IMR-90 (cell line): ENCODE measurements at regions not wholly inside any gene's neighbourhood (a gene's known extent, or its start where the extent isn't known, plus 50 kb on each side); places are given as distances from the start of the nearest gene placed in this dataset.

Experiments
- ATAC-seq: fragments of 200-7000 bp; cut with Tn5 transposase; 2 replicates; pipeline ENCODE4 v1.9.1; 2020; ENCODE audit warnings: low read depth, mild to moderate bottlenecking, moderate library complexity
- BruUV-seq: library from RNA; stranded (reverse); fragments of 400-500 nt; replicated peaks from 2 replicates; lab custom pipeline; 2021; lab: Mats Ljungman, UMichigan
- CTCF ChIA-PET: fragments of 300-600 bp; formaldehyde crosslinking; extraction: SDS; loops from one replicate; lab custom pipeline; 2021; ENCODE audit warnings: antibody characterized with exemption; lab: Yijun Ruan, JAX
- POLR2A ChIA-PET: fragments of 300-600 bp; sonication (Branson Sonifier 250); formaldehyde crosslinking; loops from one replicate; lab custom pipeline; 2022; ENCODE audit warnings: antibody characterized with exemption; ENCODE audit not compliant: unreplicated experiment; lab: Charles Lee
- DNase-seq: peaks from one replicate; pipeline ENCODE4 v3.0.0; 2013
- H2AFZ ChIP-seq: replicated peaks from 2 replicates; pipeline ENCODE3; 2013; ENCODE audit warnings: low read length, mild to moderate bottlenecking; ENCODE audit not compliant: poor library complexity
- H2AK5ac ChIP-seq: 2 replicates; pipeline ENCODE4 v1.6.1; 2013; ENCODE audit warnings: low read depth, low read length, inconsistent platforms
- H2AK9ac ChIP-seq: replicated peaks from 2 replicates; pipeline ENCODE3; 2013; ENCODE audit warnings: mild to moderate bottlenecking, low read depth, low read length, moderate library complexity; ENCODE audit not compliant: poor library complexity
- H2BK120ac ChIP-seq: 2 replicates; pipeline ENCODE4 v1.6.1; 2013; ENCODE audit warnings: low read depth, low read length, inconsistent platforms
- H2BK15ac ChIP-seq: 3 replicates; pipeline ENCODE4 v1.6.1; 2013; ENCODE audit warnings: low read depth, low read length, inconsistent platforms
- H2BK20ac ChIP-seq: 2 replicates; pipeline ENCODE4 v1.6.1; 2013; ENCODE audit warnings: low read depth, mild to moderate bottlenecking, inconsistent platforms, low read length, moderate library complexity
- H2BK5ac ChIP-seq: 2 replicates; pipeline ENCODE4 v1.6.1; 2013; ENCODE audit warnings: mild to moderate bottlenecking, low read depth, low read length, inconsistent platforms; ENCODE audit not compliant: poor library complexity, severe bottlenecking
- H3K14ac ChIP-seq: replicated peaks from 2 replicates; pipeline ENCODE4 v1.6.1; 2013; ENCODE audit warnings: low read depth, low read length, inconsistent platforms
- H3K18ac ChIP-seq: 2 replicates; pipeline ENCODE4 v1.6.1; 2013; ENCODE audit warnings: low read depth, low read length, control low read depth
- H3K23ac ChIP-seq: 2 replicates; pipeline ENCODE4 v1.6.1; 2013; ENCODE audit warnings: low read depth, low read length, inconsistent platforms
- H3K27ac ChIP-seq: 2 replicates; pipeline ENCODE4 v1.5.1; 2013; ENCODE audit warnings: mild to moderate bottlenecking, control low read depth, low read length; ENCODE audit not compliant: insufficient read depth
- H3K27me3 ChIP-seq: 2 replicates; pipeline ENCODE4 v1.6.1; 2013; ENCODE audit warnings: low read length; ENCODE audit not compliant: control insufficient read depth, insufficient read depth
- H3K36me3 ChIP-seq: 2 replicates; pipeline ENCODE4 v1.6.1; 2013; ENCODE audit warnings: low read length, mixed read lengths; ENCODE audit not compliant: control insufficient read depth, insufficient read depth
- H3K4ac ChIP-seq: 2 replicates; pipeline ENCODE4 v1.6.1; 2013; ENCODE audit warnings: low read depth, low read length, inconsistent platforms
- H3K4me1 ChIP-seq: 2 replicates; pipeline ENCODE4 v1.6.1; 2013; ENCODE audit warnings: low read length, mixed read lengths; ENCODE audit not compliant: control insufficient read depth, insufficient read depth
- H3K4me2 ChIP-seq: 2 replicates; pipeline ENCODE4 v1.6.1; 2013; ENCODE audit warnings: low read depth, mild to moderate bottlenecking, control low read depth, low read length, moderate library complexity
- H3K4me3 ChIP-seq: 2 replicates; pipeline ENCODE4 v1.5.1; 2013; ENCODE audit warnings: low read depth, mild to moderate bottlenecking, control low read depth, low read length, moderate library complexity; ENCODE audit not compliant: insufficient read depth
- H3K56ac ChIP-seq: 2 replicates; pipeline ENCODE4 v1.6.1; 2013; ENCODE audit warnings: low read length, inconsistent platforms; ENCODE audit not compliant: insufficient read depth; ENCODE audit errors: extremely low read depth
- H3K79me1 ChIP-seq, 2 experiments: 2 replicates each; pipeline ENCODE4 v1.6.1; 2013; ENCODE audit warnings: low read length in 2 of 2, inconsistent platforms in 1 of 2, low read depth in 1 of 2
- H3K9ac ChIP-seq: 2 replicates; pipeline ENCODE4 v1.6.1; 2013; ENCODE audit warnings: low read depth, low read length, control low read depth
- H3K9me1 ChIP-seq: 2 replicates; pipeline ENCODE4 v1.6.1; 2013; ENCODE audit warnings: low read length, inconsistent platforms; ENCODE audit not compliant: insufficient read depth
- H3K9me3 ChIP-seq: 2 replicates; pipeline ENCODE4 v1.6.1; 2013; ENCODE audit warnings: low read length; ENCODE audit not compliant: control insufficient read depth, insufficient read depth
- H4K20me1 ChIP-seq: 2 replicates; pipeline ENCODE4 v1.6.1; 2013; ENCODE audit warnings: low read length, inconsistent platforms; ENCODE audit not compliant: insufficient read depth
- H4K5ac ChIP-seq: 2 replicates; pipeline ENCODE4 v1.6.1; 2013; ENCODE audit warnings: mild to moderate bottlenecking, low read depth, low read length, control low read depth
- H4K8ac ChIP-seq, 2 experiments: 2 replicates each; pipeline ENCODE4 v1.6.1; 2013; ENCODE audit warnings: low read depth in 2 of 2, low read length in 2 of 2, control low read depth in 1 of 2, inconsistent platforms in 1 of 2
- H4K91ac ChIP-seq: 2 replicates; pipeline ENCODE4 v1.6.1; 2013; ENCODE audit warnings: low read depth, low read length, inconsistent platforms; ENCODE audit not compliant: insufficient read depth
- BHLHE40 ChIP-seq: fragments of 150-350 bp; IDR thresholded peaks from 2 replicates; pipeline ENCODE4 v1.6.1; 2016; ENCODE audit warnings: mild to moderate bottlenecking, low read depth, low read length
- CEBPB ChIP-seq: IDR thresholded peaks from 2 replicates; pipeline ENCODE4 v1.6.1; 2012; ENCODE audit warnings: low read depth, low read length, improper control_type of control experiment
- CHD1 ChIP-seq: IDR thresholded peaks from 2 replicates; pipeline ENCODE4 v1.6.1; 2012; ENCODE audit warnings: low read depth, low read length, improper control_type of control experiment
- CTCF ChIP-seq: conservative IDR thresholded peaks from 2 replicates; pipeline ENCODE4 v1.5.1; 2012; ENCODE audit warnings: mild to moderate bottlenecking, low read depth, low read length, improper control_type of control experiment
- ELK1 ChIP-seq: fragments of 150-350 bp; IDR thresholded peaks from 2 replicates; pipeline ENCODE4 v1.6.1; 2016; ENCODE audit warnings: low read depth, mild to moderate bottlenecking, low read length, moderate library complexity, borderline replicate concordance
- FOS ChIP-seq: fragments of 150-350 bp; IDR thresholded peaks from 2 replicates; pipeline ENCODE4 v1.6.1; 2016; ENCODE audit warnings: low read depth, low read length
- MAFK ChIP-seq: IDR thresholded peaks from 2 replicates; pipeline ENCODE4 v1.6.1; 2012; ENCODE audit warnings: low read depth, low read length, improper control_type of control experiment
- MAZ ChIP-seq: IDR thresholded peaks from 2 replicates; pipeline ENCODE4 v1.6.1; 2012; ENCODE audit warnings: low read depth, mild to moderate bottlenecking, low read length, improper control_type of control experiment, moderate library complexity, borderline replicate concordance
- MXI1 ChIP-seq: IDR thresholded peaks from 2 replicates; pipeline ENCODE4 v1.6.1; 2012; ENCODE audit warnings: low read depth, mild to moderate bottlenecking, low read length, moderate library complexity, borderline replicate concordance
- NFE2L2 ChIP-seq: fragments of 150-350 bp; IDR thresholded peaks from 2 replicates; pipeline ENCODE4 v1.6.1; 2016; ENCODE audit warnings: low read depth, mild to moderate bottlenecking, low read length
- POLR2A ChIP-seq: IDR thresholded peaks from 2 replicates; pipeline ENCODE4 v1.6.1; 2012; ENCODE audit warnings: mild to moderate bottlenecking, low read depth, low read length
- RAD21 ChIP-seq: IDR thresholded peaks from 2 replicates; pipeline ENCODE4 v1.6.1; 2012; ENCODE audit warnings: low read length, improper control_type of control experiment
- RCOR1 ChIP-seq: IDR thresholded peaks from 2 replicates; pipeline ENCODE4 v1.6.1; 2012; ENCODE audit warnings: mild to moderate bottlenecking, low read length, improper control_type of control experiment; ENCODE audit not compliant: insufficient replicate concordance
- RFX5 ChIP-seq: IDR thresholded peaks from 2 replicates; pipeline ENCODE4 v1.8.0; 2012; ENCODE audit warnings: low read depth, mild to moderate bottlenecking, low read length, moderate library complexity
- SMC3 ChIP-seq: fragments of 150-350 bp; IDR thresholded peaks from 2 replicates; pipeline ENCODE4 v1.6.1; 2016; ENCODE audit warnings: low read depth, mild to moderate bottlenecking, antibody characterized with exemption, low read length, moderate library complexity
- USF2 ChIP-seq: fragments of 150-350 bp; IDR thresholded peaks from 2 replicates; pipeline ENCODE4 v1.6.1; 2017; ENCODE audit warnings: mild to moderate bottlenecking, antibody characterized with exemption, low read length, low read depth
- WGBS, 2 experiments: methylation state at CpG; one replicate each; pipeline versions ENCODE4 v1.1.5 to v1.1.7; 2013; ENCODE audit warnings: missing lambda C conversion rate in 2 of 2; ENCODE audit not compliant: insufficient read length in 1 of 2; ENCODE audit errors: extremely low coverage in 2 of 2; 5-methylcytosine and 5-hydroxymethylcytosine counted together
- dilution Hi-C: fragments of 300-500 bp; cut with HindIII; formaldehyde crosslinking; loops from one replicate; pipeline ENCODE4 v1.14.3; 2018; ENCODE audit warnings: low sequenced_read_pairs; ENCODE audit not compliant: unreplicated experiment
- in situ Hi-C: fragments of 300-500 bp; cut with MboI; formaldehyde crosslinking; loops from 3 replicates; pipeline ENCODE4 v1.14.3; 2019; ENCODE audit warnings: low sequenced_read_pairs, inconsistent platforms, mixed read lengths
- intact Hi-C: fragments of 100-400 bp; cut with micrococcal nuclease; formaldehyde crosslinking; loops from 2 replicates; pipeline ENCODE4 v1.10.0; 2022

- Histone ChIP-seq H3K4me2 (no peak overlapping the region), H4K91ac (no peak overlapping the region), H3K4me3 (no peak overlapping the region), H2BK120ac (no peak overlapping the region), H3K14ac (no peak overlapping the region), H3K56ac (no peak overlapping the region), H3K79me1 (no peaks in the 10 kb centered on the region), H3K36me3 (no peaks in the 10 kb centered on the region), H3K18ac (0 out of 2 replicates have a peak overlapping the region, but pooled peaks have one; percentile 10), H3K23ac (no peak overlapping the region), H3K27ac (no peak overlapping the region), H3K27me3 (no peaks in the 10 kb centered on the region), H4K8ac (no peak overlapping the region), H3K9me3 (no peaks in the 10 kb centered on the region), H2AFZ (no peak overlapping the region), H4K5ac (no peak overlapping the region), H2AK5ac (no peak overlapping the region), H2AK9ac (no peak overlapping the region), H3K4me1 (peaks cover 2% of the 10 kb centered on the region; the same call in 1 of the 2 replicates), H2BK5ac (no peak overlapping the region), H3K9ac (no peak overlapping the region), H2BK20ac (no peak overlapping the region), H3K9me1 (no peaks in the 10 kb centered on the region), H4K20me1 (no peaks in the 10 kb centered on the region), H2BK15ac (no peak overlapping the region), H3K4ac (no peak overlapping the region)
- dilution Hi-C loops: no loop called here
- WGBS, 2 experiments: no CpG with 5 or more reads among the region's 3 CpGs
- ChIA-PET CTCF (interaction anchor here (0.6 kb wide), 1 partner anchor 1902 kb away, joined by 3 read pairs; no protein-coding TSS in a partner anchor), POLR2A (no interaction called here)
- intact Hi-C loops: no loop called here
- TF ChIP-seq ELK1: no peak
- TF ChIP-seq MAFK: no peak
- no peak for TF ChIP-seq MAZ
- TF ChIP-seq SMC3: no peak
- TF ChIP-seq RCOR1: no peak
- TF ChIP-seq MXI1: no peak
- TF ChIP-seq NFE2L2: no peak
- TF ChIP-seq CEBPB: no peak
- TF ChIP-seq RFX5: no peak
- TF ChIP-seq CHD1: no peak
- no peak for TF ChIP-seq CTCF
- TF ChIP-seq USF2: no peak
- TF ChIP-seq FOS: no peak
- TF ChIP-seq RAD21: no peak
- TF ChIP-seq BHLHE40: no peak
- no peak for TF ChIP-seq POLR2A
- peak; percentile 59 for DNase-seq
- ATAC-seq: no peak
- in situ Hi-C loops: no loop called here
- no TSS peak for BruUV-seq
These were observed 598.3 kb upstream of the ZP4 start for GRCh38 chr1:238489006-238489405.
